ENCODE measurements at regions not wholly inside any gene's neighbourhood (a gene's known extent, or its start where the extent isn't known, plus 50 kb on each side); places are given as distances from the start of the nearest gene placed in this dataset.

DNA sequence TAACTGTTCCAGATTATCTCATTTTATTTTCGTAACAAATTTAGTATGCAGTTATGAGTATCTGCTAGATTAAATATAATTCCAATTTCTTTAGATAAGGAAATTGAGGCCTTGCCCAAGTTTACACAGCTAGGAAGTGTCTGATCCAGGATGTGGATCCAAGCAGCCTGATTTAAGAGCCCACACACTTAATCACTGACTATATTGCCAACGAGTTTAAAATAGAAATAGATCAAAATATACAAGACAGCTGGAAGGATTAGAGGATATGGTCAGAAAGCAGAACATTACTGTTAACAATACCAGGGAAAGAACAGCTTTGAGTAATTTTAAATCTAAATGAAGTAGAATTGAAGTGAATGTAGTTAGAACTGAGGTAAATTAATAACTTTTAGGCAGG, 215.2 kb downstream of the C3orf38 start:
- TF ChIP-seq, protein P1, sequence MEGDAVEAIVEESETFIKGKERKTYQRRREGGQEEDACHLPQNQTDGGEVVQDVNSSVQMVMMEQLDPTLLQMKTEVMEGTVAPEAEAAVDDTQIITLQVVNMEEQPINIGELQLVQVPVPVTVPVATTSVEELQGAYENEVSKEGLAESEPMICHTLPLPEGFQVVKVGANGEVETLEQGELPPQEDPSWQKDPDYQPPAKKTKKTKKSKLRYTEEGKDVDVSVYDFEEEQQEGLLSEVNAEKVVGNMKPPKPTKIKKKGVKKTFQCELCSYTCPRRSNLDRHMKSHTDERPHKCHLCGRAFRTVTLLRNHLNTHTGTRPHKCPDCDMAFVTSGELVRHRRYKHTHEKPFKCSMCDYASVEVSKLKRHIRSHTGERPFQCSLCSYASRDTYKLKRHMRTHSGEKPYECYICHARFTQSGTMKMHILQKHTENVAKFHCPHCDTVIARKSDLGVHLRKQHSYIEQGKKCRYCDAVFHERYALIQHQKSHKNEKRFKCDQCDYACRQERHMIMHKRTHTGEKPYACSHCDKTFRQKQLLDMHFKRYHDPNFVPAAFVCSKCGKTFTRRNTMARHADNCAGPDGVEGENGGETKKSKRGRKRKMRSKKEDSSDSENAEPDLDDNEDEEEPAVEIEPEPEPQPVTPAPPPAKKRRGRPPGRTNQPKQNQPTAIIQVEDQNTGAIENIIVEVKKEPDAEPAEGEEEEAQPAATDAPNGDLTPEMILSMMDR (IDR thresholded peaks at IDR 0.05; ENCODE audit: low read depth, low read length) = no peak
- TF ChIP-seq POLR2A (IDR thresholded peaks at IDR 0.05; ENCODE audit: extremely low read depth, insufficient read length) = no peak

Measured in NB4 (cell line).